Mesendoderm (in vitro differentiated cells): ENCODE measurements at regions not wholly inside any gene's neighbourhood (a gene's known extent, or its start where the extent isn't known, plus 50 kb on each side); places are given as distances from the start of the nearest gene placed in this dataset.
A peak's percentile ranks its signal among the peaks of the same experiment; 100 is the strongest.

ENCODE experiments used
- DNase-seq: peaks from one replicate; pipeline ENCODE4 v3.0.0; 2013
- H2AK5ac ChIP-seq: 2 replicates; pipeline ENCODE4 v1.6.1; 2013; ENCODE audit warnings: low read length, inconsistent platforms
- H2BK120ac ChIP-seq: 2 replicates; pipeline ENCODE4 v1.6.1; 2013; ENCODE audit warnings: low read depth, mild to moderate bottlenecking, low read length, moderate library complexity, mixed read lengths
- H2BK15ac ChIP-seq: replicated peaks from 2 replicates; pipeline ENCODE4 v1.6.1; 2013; ENCODE audit warnings: low read depth, mild to moderate bottlenecking, moderate library complexity
- H2BK5ac ChIP-seq: 2 replicates; pipeline ENCODE4 v1.6.1; 2013; ENCODE audit warnings: low read length, inconsistent platforms
- H3K18ac ChIP-seq: 2 replicates; pipeline ENCODE4 v1.6.1; 2013; ENCODE audit warnings: mild to moderate bottlenecking, low read length, mixed read lengths
- H3K23ac ChIP-seq: one replicate; pipeline ENCODE4 v1.6.1; 2013; ENCODE audit warnings: low read length
- H3K27ac ChIP-seq: 2 replicates; pipeline ENCODE4 v1.5.1; 2013; ENCODE audit warnings: low read depth, mild to moderate bottlenecking, inconsistent platforms, low read length, moderate library complexity
- H3K27me3 ChIP-seq: 2 replicates; pipeline ENCODE4 v1.6.1; 2013; ENCODE audit warnings: low read length, control low read depth, mild to moderate bottlenecking, inconsistent platforms; ENCODE audit not compliant: insufficient read depth, poor library complexity
- H3K36me3 ChIP-seq: 2 replicates; pipeline ENCODE4 v1.6.1; 2013; ENCODE audit warnings: low read length, inconsistent platforms; ENCODE audit not compliant: control insufficient read depth, insufficient read depth
- H3K4ac ChIP-seq: one replicate; pipeline ENCODE4 v1.6.1; 2013; ENCODE audit warnings: low read depth, mild to moderate bottlenecking, low read length, moderate library complexity
- H3K4me1 ChIP-seq: 2 replicates; pipeline ENCODE4 v1.6.1; 2013; ENCODE audit warnings: low read depth, low read length, inconsistent platforms; ENCODE audit not compliant: control insufficient read depth
- H3K4me2 ChIP-seq: 2 replicates; pipeline ENCODE4 v1.6.1; 2013; ENCODE audit warnings: low read length
- H3K4me3 ChIP-seq: 2 replicates; pipeline ENCODE4 v1.5.1; 2013; ENCODE audit warnings: mild to moderate bottlenecking, low read length
- H3K56ac ChIP-seq: one replicate; pipeline ENCODE4 v1.6.1; 2013; ENCODE audit warnings: low read length
- H3K79me1 ChIP-seq: 2 replicates; pipeline ENCODE4 v1.6.1; 2013; ENCODE audit warnings: low read length, inconsistent platforms
- H3K79me2 ChIP-seq: 2 replicates; pipeline ENCODE4 v1.6.1; 2013; ENCODE audit warnings: mild to moderate bottlenecking, low read length; ENCODE audit not compliant: control insufficient read depth, insufficient read depth
- H3K9ac ChIP-seq: 2 replicates; pipeline ENCODE4 v1.6.1; 2013; ENCODE audit warnings: low read length, inconsistent platforms
- H4K5ac ChIP-seq: one replicate; pipeline ENCODE4 v1.6.1; 2013; ENCODE audit warnings: low read length
- H4K8ac ChIP-seq: one replicate; pipeline ENCODE4 v1.6.1; 2013; ENCODE audit warnings: low read depth, mild to moderate bottlenecking, control low read depth, low read length, moderate library complexity
- WGBS: extraction: QIAGEN DNeasy Blood & Tissue Kit; methylation state at CpG from one replicate; pipeline ENCODE4 v1.1.7; 2013; ENCODE audit warnings: low lambda C conversion rate, missing lambda C conversion rate; ENCODE audit not compliant: insufficient coverage; ENCODE audit errors: extremely low coverage; 5-methylcytosine and 5-hydroxymethylcytosine counted together

DNA sequence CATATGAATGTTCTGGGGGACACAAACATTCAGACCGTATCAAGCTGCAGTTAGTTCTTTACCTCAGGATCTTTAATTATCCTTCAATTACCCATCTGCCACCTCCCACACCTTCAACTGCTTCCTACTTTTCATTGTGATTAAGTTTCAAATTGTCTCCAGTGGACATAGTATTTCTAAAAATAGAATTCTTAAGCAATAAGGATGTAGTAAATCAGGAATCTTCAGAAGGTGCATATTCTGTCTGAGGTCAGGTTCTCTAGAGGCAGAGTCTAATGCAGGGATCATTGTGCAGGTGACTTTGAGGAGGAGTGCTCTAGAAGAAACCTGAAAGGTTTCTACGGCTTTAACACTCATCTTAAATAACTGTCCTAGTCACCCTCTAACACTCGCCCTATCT, 102.6 kb upstream of the PPP2R5A start:
- H3K4me3 ChIP-seq = no peak overlapping the region
- H3K23ac ChIP-seq = no peak overlapping the region
- no peak overlapping the region for H4K5ac ChIP-seq
- no peak overlapping the region for H3K18ac ChIP-seq
- H3K4me2 ChIP-seq = no peak overlapping the region
- no peak overlapping the region for H3K27ac ChIP-seq
- H3K4me1 ChIP-seq = no peaks in the 10 kb centered on the region
- no peak for DNase-seq
- H2BK120ac ChIP-seq = no peak overlapping the region
- H3K56ac ChIP-seq = no peak overlapping the region
- no peaks in the 10 kb centered on the region for H3K79me1 ChIP-seq
- H2BK5ac ChIP-seq = no peak overlapping the region
- no peaks in the 10 kb centered on the region for H3K27me3 ChIP-seq
- H3K79me2 ChIP-seq = no peaks in the 10 kb centered on the region
- no peak overlapping the region for H3K9ac ChIP-seq
- H4K8ac ChIP-seq = no peak overlapping the region
- no CpG with 5 or more reads among the region's 3 CpGs for WGBS
- H2BK15ac ChIP-seq = no peak overlapping the region
- H2AK5ac ChIP-seq = no peak overlapping the region
- no peaks in the 10 kb centered on the region for H3K36me3 ChIP-seq
- H3K4ac ChIP-seq = no peak overlapping the region

DNA sequence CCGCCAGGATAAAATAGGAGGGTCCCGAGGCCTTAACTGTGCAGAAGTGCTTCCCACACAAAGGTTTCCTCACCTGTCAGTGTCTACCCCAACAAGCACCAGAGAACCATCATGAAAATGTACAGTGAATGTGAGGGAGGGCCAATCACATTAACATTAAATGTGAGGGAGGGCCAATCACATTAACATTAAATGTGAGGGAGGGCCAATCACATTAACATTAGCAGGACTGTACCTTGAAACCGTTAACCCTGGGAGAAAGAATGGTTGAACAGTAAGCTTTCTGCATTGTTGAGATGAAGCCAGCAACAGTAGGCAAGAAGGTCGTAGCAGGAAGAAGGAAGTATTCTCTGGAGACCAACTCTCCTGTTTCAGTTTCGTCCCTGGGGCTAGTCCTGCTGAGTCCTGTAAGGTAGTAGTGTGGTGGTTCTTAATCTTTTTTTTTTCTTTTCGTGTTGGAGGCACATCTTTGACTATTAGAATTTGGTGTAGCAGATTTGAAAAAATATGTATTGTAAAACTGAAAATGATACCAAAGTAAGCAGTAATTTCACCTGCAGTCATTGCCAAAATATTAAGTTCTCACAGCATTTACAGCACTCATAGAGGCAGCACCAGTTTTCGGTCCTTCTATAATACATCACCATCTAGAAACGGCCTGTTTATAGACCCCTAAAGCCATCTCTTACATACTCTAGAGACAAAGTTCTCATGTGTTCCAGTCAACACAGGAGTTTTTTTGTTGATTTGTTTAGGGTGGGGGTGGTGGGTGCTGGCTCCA, 98.6 kb upstream of the PPP2R5A start:
- Histone ChIP-seq H3K4me3 (no peak overlapping the region), H3K4me2 (no peak overlapping the region), H2BK15ac (no peak overlapping the region), H2BK5ac (no peak overlapping the region), H3K9ac (no peak overlapping the region), H3K23ac (no peak overlapping the region), H3K36me3 (no peaks in the 10 kb centered on the region), H3K79me1 (no peaks in the 10 kb centered on the region), H3K79me2 (no peaks in the 10 kb centered on the region), H2AK5ac (no peak overlapping the region), H3K18ac (no peak overlapping the region), H3K4ac (no peak overlapping the region), H4K8ac (no peak overlapping the region), H2BK120ac (no peak overlapping the region), H3K27ac (no peak overlapping the region), H4K5ac (no peak overlapping the region), H3K4me1 (no peaks in the 10 kb centered on the region), H3K27me3 (no peaks in the 10 kb centered on the region), H3K56ac (no peak overlapping the region)
- DNase-seq = no peak
- WGBS = no CpG with 5 or more reads among the region's 8 CpGs

DNA sequence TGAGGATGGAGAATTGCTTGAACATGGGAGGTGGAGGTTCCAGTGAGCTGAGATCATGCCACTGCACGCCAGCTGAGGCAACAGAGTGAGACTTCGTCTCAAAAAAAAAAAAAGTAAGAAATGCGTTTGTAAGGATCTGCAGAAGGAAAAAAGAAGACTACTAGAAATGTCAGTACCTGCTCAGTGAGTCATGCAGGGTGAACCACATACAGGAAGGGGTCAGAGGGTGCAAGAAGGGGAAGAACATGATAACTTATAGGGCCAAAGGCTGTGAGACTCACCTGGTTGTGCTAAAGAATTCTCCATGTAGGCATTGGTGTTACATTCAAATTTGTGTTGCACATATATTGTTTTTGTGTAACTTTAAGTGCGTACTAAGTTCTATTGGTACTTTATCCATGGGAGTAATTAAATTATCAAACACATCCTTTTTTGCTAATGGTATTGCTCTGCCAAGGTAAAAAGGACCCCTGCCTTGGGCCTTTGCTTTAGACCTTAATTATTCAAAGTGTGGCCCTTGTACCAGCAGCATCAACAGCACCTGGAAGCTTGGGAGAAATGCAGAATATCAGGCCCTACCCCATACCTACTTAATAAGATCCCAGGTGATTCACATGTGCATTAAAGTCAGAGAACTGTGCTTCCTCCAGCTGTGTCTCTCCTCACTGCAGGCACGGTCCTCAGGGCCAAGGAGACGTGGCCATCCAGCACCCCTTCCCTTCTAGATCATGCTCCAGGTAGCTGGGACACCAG, 96.4 kb upstream of the PPP2R5A start:
- H3K18ac ChIP-seq = no peak overlapping the region
- H3K23ac ChIP-seq = no peak overlapping the region
- DNase-seq = no peak
- H3K79me1 ChIP-seq = no peaks in the 10 kb centered on the region
- H3K4me1 ChIP-seq = no peaks in the 10 kb centered on the region
- no peak overlapping the region for H4K5ac ChIP-seq
- H3K9ac ChIP-seq = no peak overlapping the region
- H2BK120ac ChIP-seq = no peak overlapping the region
- no peaks in the 10 kb centered on the region for H3K36me3 ChIP-seq
- H4K8ac ChIP-seq = no peak overlapping the region
- no peak overlapping the region for H2BK5ac ChIP-seq
- no peak overlapping the region for H3K56ac ChIP-seq
- H3K27me3 ChIP-seq = no peaks in the 10 kb centered on the region
- H3K79me2 ChIP-seq = no peaks in the 10 kb centered on the region
- H2AK5ac ChIP-seq = no peak overlapping the region
- no peak overlapping the region for H3K4ac ChIP-seq
- no peak overlapping the region for H3K4me3 ChIP-seq
- H2BK15ac ChIP-seq = no peak overlapping the region
- no CpG with 5 or more reads among the region's 6 CpGs for WGBS
- no peak overlapping the region for H3K27ac ChIP-seq
- no peak overlapping the region for H3K4me2 ChIP-seq

GRCh38 chr1:212189352-212189738, 95.9 kb upstream of the PPP2R5A start:
- no peak overlapping the region for H3K18ac ChIP-seq
- WGBS = no CpG with 5 or more reads among the region's 3 CpGs
- no peaks in the 10 kb centered on the region for H3K36me3 ChIP-seq

DNA sequence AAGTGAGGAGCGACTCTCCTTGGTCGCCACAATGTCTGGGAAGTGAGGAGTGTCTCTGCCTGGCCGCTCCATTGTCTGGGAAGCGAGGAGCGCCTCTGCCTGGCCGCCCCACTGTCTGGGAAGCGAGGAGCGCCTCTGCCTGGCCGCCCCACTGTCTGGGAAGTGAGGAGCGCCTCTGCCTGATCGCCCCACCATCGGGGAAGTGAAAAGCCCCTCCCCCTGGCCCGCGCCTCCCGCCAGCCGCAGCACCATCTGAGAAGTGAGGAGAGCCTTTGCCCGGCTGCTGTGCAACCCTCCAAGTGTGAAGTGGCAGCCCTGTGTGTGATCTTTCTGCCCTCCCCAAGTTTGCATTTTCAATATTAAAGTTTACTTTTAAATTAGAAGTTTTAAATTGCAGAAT, 95.0 kb upstream of the PPP2R5A start:
- no peak overlapping the region for H3K4ac ChIP-seq
- H2BK120ac ChIP-seq = no peak overlapping the region
- H3K79me2 ChIP-seq = no peaks in the 10 kb centered on the region
- no peak overlapping the region for H2BK15ac ChIP-seq
- no peak overlapping the region for H3K4me2 ChIP-seq
- H3K27ac ChIP-seq = no peak overlapping the region
- no CpG with 5 or more reads among the region's 17 CpGs for WGBS
- no peak overlapping the region for H3K56ac ChIP-seq
- H2AK5ac ChIP-seq = no peak overlapping the region
- no peak overlapping the region for H3K4me3 ChIP-seq
- H3K18ac ChIP-seq = no peak overlapping the region
- no peak overlapping the region for H2BK5ac ChIP-seq
- no peaks in the 10 kb centered on the region for H3K36me3 ChIP-seq
- no peaks in the 10 kb centered on the region for H3K79me1 ChIP-seq
- H3K27me3 ChIP-seq = no peaks in the 10 kb centered on the region
- DNase-seq = peak; percentile 8
- H3K23ac ChIP-seq = no peak overlapping the region
- no peaks in the 10 kb centered on the region for H3K4me1 ChIP-seq
- H4K5ac ChIP-seq = no peak overlapping the region
- no peak overlapping the region for H4K8ac ChIP-seq
- no peak overlapping the region for H3K9ac ChIP-seq

More at GRCh38 chr1:212189352-212189738, 95.9 kb upstream of the PPP2R5A start:
- no peak overlapping the region for H2BK15ac ChIP-seq
- H3K4ac ChIP-seq = no peak overlapping the region
- H2BK5ac ChIP-seq = no peak overlapping the region
- H3K4me3 ChIP-seq = no peak overlapping the region
- no peak overlapping the region for H3K56ac ChIP-seq
- no peak overlapping the region for H4K5ac ChIP-seq
- no peak overlapping the region for H2BK120ac ChIP-seq
- no peak overlapping the region for H3K27ac ChIP-seq
- H2AK5ac ChIP-seq = no peak overlapping the region
- no peaks in the 10 kb centered on the region for H3K4me1 ChIP-seq
- no peaks in the 10 kb centered on the region for H3K79me2 ChIP-seq
- no peak overlapping the region for H3K23ac ChIP-seq
- no peak overlapping the region for H3K9ac ChIP-seq
- no peaks in the 10 kb centered on the region for H3K27me3 ChIP-seq
- H3K4me2 ChIP-seq = no peak overlapping the region
- no peak overlapping the region for H4K8ac ChIP-seq
- no peak for DNase-seq
- no peaks in the 10 kb centered on the region for H3K79me1 ChIP-seq
